SU-DHL-6 (cell line): ENCODE measurements at regions not wholly inside any gene's neighbourhood (a gene's known extent, or its start where the extent isn't known, plus 50 kb on each side); places are given as distances from the start of the nearest gene placed in this dataset.

Source experiments
- H2AFZ ChIP-seq: fragments of 200-600 bp; sonication (generic); 2 replicates; pipeline ENCODE4 v1.6.1; 2014; ENCODE audit warnings: low read depth, mild to moderate bottlenecking, moderate library complexity, mixed read lengths, antibody characterized with exemption, low read length; ENCODE audit not compliant: severe bottlenecking
- H3F3A ChIP-seq: fragments of 200-600 bp; shearing (Covaris generic); 2 replicates; pipeline ENCODE4 v1.6.0; 2016; ENCODE audit warnings: antibody characterized with exemption, mild to moderate bottlenecking; ENCODE audit not compliant: insufficient read depth
- H3K27ac ChIP-seq: fragments of 200-600 bp; sonication (generic); 2 replicates; pipeline ENCODE4 v1.5.1; 2016; ENCODE audit warnings: low read depth, mild to moderate bottlenecking, low read length, moderate library complexity, mixed read lengths
- H3K27me3 ChIP-seq: fragments of 200-600 bp; sonication (generic), shearing (Covaris generic); 2 replicates; pipeline ENCODE4 v1.6.0; 2014; ENCODE audit warnings: mild to moderate bottlenecking, low read length
- H3K36me3 ChIP-seq: fragments of 200-600 bp; sonication (generic); 2 replicates; pipeline ENCODE4 v1.6.1; 2014; ENCODE audit warnings: mild to moderate bottlenecking, low read length, mixed read lengths
- H3K4me2 ChIP-seq: fragments of 300-600, 200-600 bp; shearing (Covaris generic), sonication (generic); 2 replicates; pipeline ENCODE4 v1.6.0; 2014; ENCODE audit warnings: low read length, low read depth, mild to moderate bottlenecking; ENCODE audit not compliant: poor library complexity, severe bottlenecking
- H3K4me3 ChIP-seq: fragments of 200-600 bp; sonication (generic); 2 replicates; pipeline ENCODE4 v1.5.1; 2014; ENCODE audit warnings: antibody characterized with exemption, low read length, mild to moderate bottlenecking, mixed read lengths; ENCODE audit not compliant: insufficient read depth, poor library complexity, severe bottlenecking
- H3K79me2 ChIP-seq: fragments of 200-600 bp; sonication (generic); 2 replicates; pipeline ENCODE4 v1.6.1; 2014; ENCODE audit warnings: mild to moderate bottlenecking, low read length, moderate library complexity; ENCODE audit not compliant: insufficient read depth
- H3K9ac ChIP-seq: fragments of 200-600 bp; sonication (generic); 2 replicates; pipeline ENCODE4 v1.7.0; 2014; ENCODE audit warnings: mild to moderate bottlenecking, low read length
- H3K9me2 ChIP-seq: fragments of 200-600 bp; sonication (generic); replicated peaks from 2 replicates; pipeline ENCODE4 v1.6.1; 2014; ENCODE audit warnings: low read length; ENCODE audit not compliant: insufficient read depth
- H3K9me3 ChIP-seq: fragments of 200-600 bp; sonication (generic); 2 replicates; pipeline ENCODE4 v1.6.1; 2014; ENCODE audit warnings: low read length, mixed read lengths; ENCODE audit not compliant: insufficient read depth
- H4K20me1 ChIP-seq: fragments of 200-600 bp; sonication (generic); 2 replicates; pipeline ENCODE4 v1.6.1; 2014; ENCODE audit warnings: low read depth, mild to moderate bottlenecking, antibody characterized with exemption, low read length, moderate library complexity, mixed read lengths
- CTCF ChIP-seq: fragments of 200-600 bp; sonication (generic); IDR thresholded peaks from one replicate; pipeline ENCODE4 v1.5.1; 2017; ENCODE audit warnings: antibody characterized with exemption, mild to moderate bottlenecking, low read length, moderate library complexity; ENCODE audit not compliant: insufficient read depth, poor library complexity, severe bottlenecking
- EZH2phosphoT487 ChIP-seq: fragments of 200-600 bp; sonication (generic), shearing (Covaris generic); conservative IDR thresholded peaks from 2 replicates; pipeline ENCODE4 v1.6.1; 2018; ENCODE audit warnings: mild to moderate bottlenecking, antibody characterized with exemption, low read length, moderate library complexity, mixed read lengths

GRCh38 chr11:23893126-23893525 is 603.7 kb upstream of the LUZP2 start:
- Histone ChIP-seq H3K4me3 (no peak overlapping the region), H3K9me3 (no peaks in the 10 kb centered on the region), H3K36me3 (no peaks in the 10 kb centered on the region), H3K27ac (no peak overlapping the region), H3F3A (no peaks in the 10 kb centered on the region), H3K79me2 (no peaks in the 10 kb centered on the region), H2AFZ (no peak overlapping the region), H3K9me2 (no peaks in the 10 kb centered on the region), H3K27me3 (no peaks in the 10 kb centered on the region), H4K20me1 (no peaks in the 10 kb centered on the region), H3K4me2 (no peak overlapping the region), H3K9ac (no peak overlapping the region)
- TF ChIP-seq EZH2phosphoT487 = no peak
- TF ChIP-seq CTCF = no peak

- H2AFZ ChIP-seq = no peak overlapping the region
- H3K36me3 ChIP-seq = no peaks in the 10 kb centered on the region
- H3K9ac ChIP-seq = no peak overlapping the region
- no peaks in the 10 kb centered on the region for H3K9me3 ChIP-seq
- H4K20me1 ChIP-seq = no peaks in the 10 kb centered on the region
- H3K9me2 ChIP-seq = no peaks in the 10 kb centered on the region
- no peak overlapping the region for H3K27ac ChIP-seq
- no peaks in the 10 kb centered on the region for H3F3A ChIP-seq
- H3K4me2 ChIP-seq = no peak overlapping the region
- H3K27me3 ChIP-seq = no peaks in the 10 kb centered on the region
- H3K4me3 ChIP-seq = no peak overlapping the region
- no peaks in the 10 kb centered on the region for H3K79me2 ChIP-seq
- TF ChIP-seq EZH2phosphoT487 (no peak), CTCF (no peak)
These were observed 599.2 kb upstream of the LUZP2 start for GRCh38 chr11:23897453-23898286.

GRCh38 chr11:23903044-23903704 is 593.7 kb upstream of the LUZP2 start:
- Histone ChIP-seq H4K20me1 (no peaks in the 10 kb centered on the region), H3K27me3 (no peaks in the 10 kb centered on the region), H3F3A (no peaks in the 10 kb centered on the region), H3K9me2 (no peaks in the 10 kb centered on the region), H3K9me3 (no peaks in the 10 kb centered on the region), H3K9ac (no peak overlapping the region), H3K36me3 (no peaks in the 10 kb centered on the region), H3K27ac (no peak overlapping the region), H3K79me2 (no peaks in the 10 kb centered on the region), H2AFZ (no peak overlapping the region), H3K4me2 (no peak overlapping the region), H3K4me3 (no peak overlapping the region)
- no peak for TF ChIP-seq CTCF
- no peak for TF ChIP-seq EZH2phosphoT487
